Epithelial cell of proximal tubule (primary cell): ENCODE measurements at regions not wholly inside any gene's neighbourhood (a gene's known extent, or its start where the extent isn't known, plus 50 kb on each side); places are given as distances from the start of the nearest gene placed in this dataset.

ENCODE experiments used
- DNase-seq: peaks from one replicate; pipeline ENCODE4 v3.0.0-alpha.2; 2011; ENCODE audit warnings: low read depth
- H3K4me3 ChIP-seq: 2 replicates; pipeline ENCODE4 v1.5.1; 2011; ENCODE audit warnings: low read depth, mild to moderate bottlenecking, low read length
- CTCF ChIP-seq: conservative IDR thresholded peaks from 2 replicates; pipeline ENCODE4 v1.5.1; 2012; ENCODE audit warnings: low read depth, mild to moderate bottlenecking, low read length

DNA sequence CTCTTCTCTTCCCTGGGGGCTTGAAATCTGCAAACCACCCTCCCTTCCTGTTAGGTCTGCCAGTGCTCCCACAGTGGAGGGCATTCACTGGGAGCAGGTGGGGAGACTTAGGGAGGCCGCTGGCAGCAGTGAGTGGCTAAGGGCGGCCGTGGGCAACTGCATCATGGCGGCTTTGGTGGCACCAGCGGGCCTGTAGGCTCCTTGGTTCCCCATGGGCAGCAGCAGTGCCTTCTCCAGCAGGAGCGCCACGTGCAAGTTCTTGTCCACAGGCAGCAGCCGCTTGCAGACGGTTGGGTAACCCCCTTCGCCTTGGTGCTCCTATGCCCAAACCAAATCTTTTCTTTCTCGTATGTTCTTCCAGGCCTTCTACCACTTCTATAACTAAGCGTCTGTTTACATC lies 158.2 kb downstream of the SREK1 start:
- no peak for TF ChIP-seq CTCF
- no peak for DNase-seq
- H3K4me3 ChIP-seq: no peak overlapping the region

DNA sequence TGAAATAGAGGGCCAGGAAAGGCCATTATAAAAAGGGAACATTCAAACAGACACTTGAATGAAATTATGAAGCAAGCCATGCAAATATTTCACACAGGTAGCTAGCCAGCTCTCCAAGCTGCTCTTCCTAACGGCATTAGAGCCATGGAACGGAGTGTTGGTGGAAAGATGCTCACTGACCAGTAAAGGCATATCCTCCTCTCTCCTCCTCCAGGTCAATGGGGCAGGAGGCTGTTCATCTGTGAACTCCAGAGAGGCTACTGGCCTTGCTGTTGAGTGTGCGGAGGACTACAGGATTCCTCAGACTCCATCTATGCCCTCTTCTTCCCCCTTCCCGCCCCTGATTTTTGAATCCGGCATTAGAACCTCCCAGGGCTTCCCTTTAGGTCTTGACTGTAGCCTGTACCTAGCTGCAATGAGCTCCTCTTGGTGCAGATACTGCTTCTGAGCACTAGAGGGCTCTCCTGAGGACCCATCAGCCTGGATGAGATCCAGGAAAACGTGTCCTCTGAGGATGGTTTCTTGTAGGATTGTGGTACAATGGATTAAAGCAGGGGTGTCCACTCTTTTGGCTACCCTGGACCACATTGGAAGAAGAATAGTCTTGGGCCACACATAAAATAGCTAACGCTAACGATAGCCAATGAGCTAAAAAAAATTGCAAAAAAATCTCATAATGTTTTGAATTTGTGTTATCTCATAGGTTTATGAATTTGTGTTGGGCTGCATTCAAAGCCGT lies 162.2 kb downstream of the SREK1 start:
- peak; percentile 97 for TF ChIP-seq CTCF
- no peak for DNase-seq
- H3K4me3 ChIP-seq: no peak overlapping the region

DNA sequence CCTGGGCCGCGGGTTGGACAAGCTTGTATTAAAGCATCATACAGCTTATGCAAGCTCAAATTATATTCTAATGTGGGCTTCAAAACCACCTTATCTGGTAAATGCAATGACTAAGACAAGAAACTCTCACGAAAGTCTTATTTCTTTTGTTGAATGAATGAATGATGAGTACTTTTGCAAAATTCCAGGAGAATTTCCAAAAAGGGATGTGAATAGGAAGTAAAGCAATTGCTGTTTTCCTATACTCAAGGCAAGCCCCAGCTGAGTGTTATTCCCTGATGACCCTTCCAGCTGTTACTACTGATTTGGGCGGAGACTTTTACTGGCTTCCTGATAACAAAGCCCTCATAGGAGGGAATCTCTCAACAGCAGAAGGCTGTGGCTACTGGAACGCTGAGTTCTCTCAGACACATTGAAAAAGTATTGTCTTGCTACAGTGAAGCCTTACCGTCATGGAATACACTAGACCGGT lies 162.8 kb downstream of the SREK1 start:
- H3K4me3 ChIP-seq: no peak overlapping the region
- TF ChIP-seq CTCF: no peak
- DNase-seq: no peak

DNA sequence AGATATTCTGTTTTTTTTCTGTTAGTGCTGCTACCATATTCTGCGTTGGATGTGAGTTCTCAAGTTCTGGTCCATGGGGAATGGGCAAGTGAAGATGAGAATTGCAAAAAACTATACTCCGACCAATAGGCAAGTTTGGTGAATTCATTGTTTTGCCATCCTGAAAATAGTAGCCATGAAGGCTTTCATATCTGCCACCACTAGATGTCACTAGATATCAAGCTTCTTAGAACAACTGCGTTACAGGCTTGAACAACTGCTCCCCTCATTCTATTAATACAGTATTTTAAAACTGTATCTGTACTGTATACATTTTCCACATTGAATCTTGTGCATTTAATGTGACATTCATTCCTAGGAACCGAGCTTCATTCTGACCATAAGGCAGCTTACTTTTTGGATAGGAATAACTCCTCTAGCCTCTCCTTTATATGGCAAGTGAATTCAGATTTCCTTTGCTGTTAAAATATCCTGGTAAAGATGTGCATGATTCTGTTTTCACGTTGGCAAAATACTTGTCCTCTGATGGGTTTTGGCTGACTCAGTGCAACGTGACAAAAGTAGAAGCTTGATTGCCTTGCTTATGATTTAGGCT lies 163.6 kb downstream of the SREK1 start:
- DNase-seq: no peak
- peak; percentile 88 for TF ChIP-seq CTCF
- no peak overlapping the region for H3K4me3 ChIP-seq

GRCh38 chr5:66312266-66312665 lies 168.2 kb downstream of the SREK1 start:
- no peak for TF ChIP-seq CTCF

GRCh38 chr5:66315784-66316183 lies 171.7 kb downstream of the SREK1 start:
- TF ChIP-seq CTCF: no peak
- DNase-seq: no peak

More at GRCh38 chr5:66312266-66312665, 168.2 kb downstream of the SREK1 start:
- no peak overlapping the region for H3K4me3 ChIP-seq
- DNase-seq: peak; percentile 44

More at GRCh38 chr5:66315784-66316183, 171.7 kb downstream of the SREK1 start:
- H3K4me3 ChIP-seq: no peak overlapping the region
